WTC11 (cell line): ENCODE measurements at regions not wholly inside any gene's neighbourhood (a gene's known extent, or its start where the extent isn't known, plus 50 kb on each side); places are given as distances from the start of the nearest gene placed in this dataset.

ENCODE experiments used
- ATAC-seq: fragments of 200-7000 bp; cut with Tn5 transposase; 2 replicates; pipeline ENCODE4 v1.10.0; 2021; ENCODE audit warnings: mild to moderate bottlenecking, moderate library complexity
- CTCF ChIA-PET: fragments of 300-600 bp; sonication (Branson Sonifier 250); formaldehyde crosslinking; loops from one replicate; lab custom pipeline; 2021; ENCODE audit warnings: antibody characterized with exemption; lab: Charles Lee
- POLR2A ChIA-PET: fragments of 350-600 bp; sonication (Branson Sonifier 250); formaldehyde crosslinking; loops from one replicate; lab custom pipeline; 2021; ENCODE audit warnings: antibody characterized with exemption; lab: Charles Lee
- DNase-seq: peaks from one replicate; pipeline ENCODE4 v3.0.0; 2021; ENCODE audit warnings: low spot score
- H3K27ac Mint-ChIP-seq: 2 replicates; pipeline ENCODE4 v1.8.0; 2021; ENCODE audit warnings: mixed read lengths
- H3K27me3 Mint-ChIP-seq: 2 replicates; pipeline ENCODE4 v1.8.0; 2021; ENCODE audit warnings: low read depth, mild to moderate bottlenecking, moderate library complexity, mixed read lengths
- H3K36me3 Mint-ChIP-seq: 2 replicates; pipeline ENCODE4 v1.8.0; 2021; ENCODE audit warnings: mixed read lengths
- H3K4me1 Mint-ChIP-seq: 2 replicates; pipeline ENCODE4 v1.8.0; 2022; ENCODE audit warnings: mixed read lengths
- H3K4me3 Mint-ChIP-seq: 2 replicates; pipeline ENCODE4 v1.8.0; 2021; ENCODE audit warnings: mild to moderate bottlenecking, moderate library complexity, mixed read lengths
- H3K9me3 Mint-ChIP-seq: 2 replicates; pipeline ENCODE4 v1.8.0; 2021; ENCODE audit warnings: mixed read lengths
- ATF2 ChIP-seq: sonication (generic); formaldehyde crosslinking; IDR thresholded peaks from 2 replicates; pipeline ENCODE4 v1.8.1; 2022; ENCODE audit warnings: low read depth, missing genetic modification reagents, borderline replicate concordance
- CTCF ChIP-seq: fragments of 200-600 bp; IDR thresholded peaks from 2 replicates; pipeline ENCODE4 v1.8.0; 2022; ENCODE audit warnings: antibody characterized with exemption
- EMX1 ChIP-seq: fragments of 250-450 bp; sonication (Bioruptor Pico); IDR thresholded peaks from 2 replicates; pipeline ENCODE4 v1.8.0; 2021; ENCODE audit warnings: mild to moderate bottlenecking
- ERG ChIP-seq: fragments of 250-450 bp; sonication (Bioruptor Pico); IDR thresholded peaks from 2 replicates; pipeline ENCODE4 v1.8.0; 2021; ENCODE audit warnings: mild to moderate bottlenecking
- FOXJ3 ChIP-seq: sonication (generic); formaldehyde crosslinking; IDR thresholded peaks from 2 replicates; pipeline ENCODE4 v1.9.0; 2021; ENCODE audit warnings: missing genetic modification reagents, mild to moderate bottlenecking, borderline replicate concordance
- GABPB1 ChIP-seq: sonication (generic); formaldehyde crosslinking; IDR thresholded peaks from 2 replicates; pipeline ENCODE4 v1.8.1; 2023; ENCODE audit warnings: mild to moderate bottlenecking, missing genetic modification reagents
- HMGA2 ChIP-seq: fragments of 250-450 bp; sonication (Bioruptor Pico); IDR thresholded peaks from 2 replicates; pipeline ENCODE4 v1.4.0; 2021; ENCODE audit warnings: mild to moderate bottlenecking, moderate library complexity
- JUN ChIP-seq: sonication (generic); formaldehyde crosslinking; IDR thresholded peaks from 2 replicates; pipeline ENCODE4 v1.8.0; 2023; ENCODE audit warnings: mild to moderate bottlenecking, missing genetic modification reagents
- MLX ChIP-seq: sonication (generic); formaldehyde crosslinking; IDR thresholded peaks from 2 replicates; pipeline ENCODE4 v1.8.1; 2023; ENCODE audit warnings: mild to moderate bottlenecking, missing genetic modification reagents, moderate library complexity
- NFE2L1 ChIP-seq: sonication (generic); formaldehyde crosslinking; IDR thresholded peaks from 2 replicates; pipeline ENCODE4 v1.8.1; 2023; ENCODE audit warnings: missing genetic modification reagents
- OVOL2 ChIP-seq: fragments of 250-450 bp; sonication (Bioruptor Pico); IDR thresholded peaks from 2 replicates; pipeline ENCODE4 v1.9.0; 2021; ENCODE audit warnings: mild to moderate bottlenecking, borderline replicate concordance
- PRDM15 ChIP-seq: sonication (generic); formaldehyde crosslinking; IDR thresholded peaks from 2 replicates; pipeline ENCODE4 v1.8.0; 2022; ENCODE audit warnings: missing genetic modification reagents
- SMAD3 ChIP-seq: sonication (generic); formaldehyde crosslinking; IDR thresholded peaks from 2 replicates; pipeline ENCODE4 v1.8.0; 2022; ENCODE audit warnings: missing genetic modification reagents, mild to moderate bottlenecking, borderline replicate concordance
- STAT6 ChIP-seq: sonication (generic); formaldehyde crosslinking; conservative IDR thresholded peaks from 2 replicates; pipeline ENCODE4 v1.8.1; 2023; ENCODE audit warnings: mild to moderate bottlenecking, low read depth, missing genetic modification reagents, moderate library complexity
- TEAD4 ChIP-seq: sonication (generic); formaldehyde crosslinking; IDR thresholded peaks from 2 replicates; pipeline ENCODE4 v1.8.0; 2022; ENCODE audit warnings: mild to moderate bottlenecking, missing genetic modification reagents
- USF1 ChIP-seq: sonication (generic); formaldehyde crosslinking; IDR thresholded peaks from 2 replicates; pipeline ENCODE4 v1.8.0; 2022; ENCODE audit warnings: mild to moderate bottlenecking, missing genetic modification reagents
- ZNF317 ChIP-seq: sonication (generic); formaldehyde crosslinking; IDR thresholded peaks from 2 replicates; pipeline ENCODE4 v1.8.1; 2023; ENCODE audit warnings: low read depth, mild to moderate bottlenecking, moderate library complexity, missing genetic modification reagents, borderline replicate concordance
- ZNF423 ChIP-seq: fragments of 250-450 bp; sonication (Bioruptor Pico); IDR thresholded peaks from 2 replicates; pipeline ENCODE4 v2.1.2; 2022; ENCODE audit warnings: mild to moderate bottlenecking, moderate library complexity
- ZNF425 ChIP-seq: fragments of 250-450 bp; sonication (Bioruptor Pico); conservative IDR thresholded peaks from 2 replicates; pipeline ENCODE4 v1.9.0; 2021; ENCODE audit warnings: mild to moderate bottlenecking

GRCh38 chr7:119696336-119696735 lies 576.6 kb upstream of the KCND2 start (continued):
- TF ChIP-seq USF1 (CRISPR knock-in tag): no peak
- no peak for TF ChIP-seq PRDM15
- TF ChIP-seq JUN (CRISPR knock-in tag): no peak

- ATAC-seq (no peak), DNase-seq (no peak)
- POLR2A ChIA-PET: no interaction called here
- Mint-ChIP-seq H3K27me3 (no peaks in the 10 kb centered on the region), H3K4me3 (no peak overlapping the region), H3K27ac (no peak overlapping the region), H3K36me3 (peaks cover 3% of the 10 kb centered on the region; the same call in 1 of the 2 replicates), H3K4me1 (no peaks in the 10 kb centered on the region), H3K9me3 (peaks cover 13% of the 10 kb centered on the region)
- TF ChIP-seq STAT6 (no peak), TEAD4 (CRISPR knock-in tag) (no peak), ATF2 (CRISPR knock-in tag) (no peak), ZNF317 (CRISPR knock-in tag) (peak; percentile 84)
- TF ChIP-seq, all 79 proteins: peak for 1
- CTCF ChIA-PET: no interaction called here
These were observed 569.1 kb upstream of the KCND2 start for GRCh38 chr7:119703895-119704294.

GRCh38 chr7:119706608-119707007 lies 566.4 kb upstream of the KCND2 start:
- H3K27me3 Mint-ChIP-seq: no peaks in the 10 kb centered on the region
- H3K36me3 Mint-ChIP-seq: peaks cover 3% of the 10 kb centered on the region; the same call in 1 of the 2 replicates
- TF ChIP-seq ZNF425 (CRISPR knock-in tag): no peak
- no peak for TF ChIP-seq SMAD3
- no peak for TF ChIP-seq OVOL2
- no peak for TF ChIP-seq CTCF
- no peak for TF ChIP-seq NFE2L1 (CRISPR knock-in tag)
- TF ChIP-seq GABPB1 (CRISPR knock-in tag): no peak
- no peak for TF ChIP-seq FOXJ3 (CRISPR knock-in tag)
- TF ChIP-seq EMX1: no peak
- TF ChIP-seq ZNF423 (CRISPR knock-in tag): no peak
- TF ChIP-seq HMGA2 (CRISPR knock-in tag): no peak
- TF ChIP-seq MLX (CRISPR knock-in tag): no peak
- TF ChIP-seq ERG (CRISPR knock-in tag): no peak
- H3K4me1 Mint-ChIP-seq: no peaks in the 10 kb centered on the region
- ChIA-PET POLR2A (no interaction called here), CTCF (no interaction called here)
- H3K27ac Mint-ChIP-seq: no peak overlapping the region
- peaks cover 13% of the 10 kb centered on the region for H3K9me3 Mint-ChIP-seq
- ATAC-seq: no peak
- no peak for DNase-seq
- no peak overlapping the region for H3K4me3 Mint-ChIP-seq
